CD4-positive, alpha-beta T cell treated with Interleukin-21 for 1 hour (primary cell): ENCODE measurements at regions not wholly inside any gene's neighbourhood (a gene's known extent, or its start where the extent isn't known, plus 50 kb on each side); places are given as distances from the start of the nearest gene placed in this dataset.

Experiments
- DNase-seq: peaks from one replicate; pipeline ENCODE4 v3.0.0-alpha.2; 2020

DNA sequence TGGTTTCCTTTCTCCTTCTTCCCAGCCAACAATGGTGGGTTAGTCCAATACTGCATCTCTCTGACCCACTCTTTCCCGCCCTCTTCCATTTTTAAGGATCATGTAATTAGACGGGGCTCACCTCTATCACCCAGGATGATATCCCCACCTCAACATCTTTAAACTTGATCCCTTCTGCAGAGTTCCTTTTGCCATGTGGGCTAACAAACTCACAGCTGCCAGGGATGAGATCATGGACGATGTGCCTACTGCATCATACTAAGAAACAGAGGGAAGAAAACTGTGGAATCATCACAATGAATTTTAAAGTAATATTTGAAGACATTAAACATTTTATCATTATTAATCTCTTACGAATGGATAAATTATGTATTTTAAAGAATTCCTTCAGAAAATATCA is 183.5 kb downstream of the RDH14 start:
- no peak for DNase-seq

GRCh38 chr2:18373664-18374063 is 186.8 kb downstream of the RDH14 start:
- DNase-seq = no peak

DNA sequence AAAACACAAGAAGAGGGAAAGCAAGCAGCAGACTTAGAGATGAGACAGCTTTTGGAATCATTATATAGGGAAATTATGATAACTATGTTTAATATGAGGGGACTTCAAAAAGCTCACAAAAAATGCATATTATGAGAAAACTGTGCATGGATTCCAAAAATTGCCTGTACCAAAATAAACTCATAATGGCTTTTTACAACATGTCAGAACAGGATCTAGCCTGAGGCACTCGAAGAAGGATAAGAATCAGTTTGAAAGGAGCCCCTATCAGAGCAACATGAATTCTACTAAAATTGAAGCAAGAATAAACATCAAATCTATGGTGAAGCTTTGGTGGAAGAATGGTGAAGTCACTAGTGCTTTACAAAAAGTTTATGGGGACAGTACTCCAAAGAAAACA is 187.4 kb downstream of the RDH14 start:
- DNase-seq = no peak

GRCh38 chr2:18372641-18373040 is 187.8 kb downstream of the RDH14 start:
- DNase-seq = no peak

- no peak for DNase-seq
Observed at GRCh38 chr2:18369760-18370159, 190.7 kb downstream of the RDH14 start.

DNA sequence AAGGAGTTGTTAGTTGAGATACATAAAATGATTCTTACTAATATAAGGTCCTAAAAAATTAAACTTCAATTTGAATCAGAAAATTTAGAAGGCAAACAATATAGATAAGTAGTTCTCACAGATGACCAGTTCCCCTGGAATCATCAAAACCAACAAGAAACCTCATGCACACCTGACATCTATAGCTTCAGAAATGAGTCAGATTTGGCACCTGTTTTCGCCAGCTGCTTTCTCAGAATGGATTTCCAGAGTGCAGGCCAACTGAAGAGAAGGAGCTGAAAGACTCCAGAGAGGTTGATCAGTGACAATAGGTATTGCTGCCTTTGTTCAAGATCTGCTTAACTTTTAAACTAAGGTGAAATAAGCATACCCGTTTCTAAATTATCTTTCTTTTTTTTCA is 192.4 kb downstream of the RDH14 start:
- no peak for DNase-seq

DNA sequence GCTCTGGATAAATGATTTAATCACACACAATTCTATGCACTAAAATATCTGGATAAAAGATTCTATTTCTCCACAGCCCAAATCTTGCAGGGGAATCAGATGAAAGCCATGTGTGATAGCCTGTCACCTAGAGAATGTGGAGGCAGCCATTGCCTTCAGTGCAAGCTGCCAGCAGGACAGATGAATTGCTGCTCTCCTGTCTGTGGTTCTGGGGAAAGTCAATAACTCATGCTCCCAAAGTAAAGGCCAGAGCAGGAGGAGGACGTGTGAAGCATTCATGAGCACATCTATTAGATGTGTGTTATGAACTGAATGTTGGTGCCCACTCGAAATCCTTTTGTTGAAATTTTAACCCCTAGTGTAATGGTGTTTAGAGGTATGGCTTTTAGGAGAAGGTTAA is 195.1 kb downstream of the RDH14 start:
- no peak for DNase-seq

DNA sequence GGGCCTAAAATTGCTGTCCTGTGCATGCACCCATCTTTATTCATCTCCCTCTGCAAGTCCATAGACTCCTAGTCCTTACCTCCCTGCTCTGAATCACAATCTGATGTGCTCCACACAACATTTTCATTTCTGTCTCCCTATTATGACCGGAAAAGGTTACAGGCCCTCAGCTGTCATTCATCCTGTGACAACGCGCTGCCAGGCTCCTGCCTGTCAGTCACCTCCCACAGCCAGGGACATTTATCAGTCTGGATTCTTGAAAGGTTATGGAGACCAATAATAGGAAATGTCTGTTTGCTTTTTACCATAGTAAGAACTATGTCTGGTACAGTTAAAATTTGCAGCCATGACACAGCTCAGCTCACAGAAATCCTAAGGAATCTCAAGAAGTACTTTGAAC is 197.1 kb downstream of the RDH14 start:
- no peak for DNase-seq

GRCh38 chr2:18362696-18363095 is 197.8 kb downstream of the RDH14 start:
- DNase-seq = no peak

DNA sequence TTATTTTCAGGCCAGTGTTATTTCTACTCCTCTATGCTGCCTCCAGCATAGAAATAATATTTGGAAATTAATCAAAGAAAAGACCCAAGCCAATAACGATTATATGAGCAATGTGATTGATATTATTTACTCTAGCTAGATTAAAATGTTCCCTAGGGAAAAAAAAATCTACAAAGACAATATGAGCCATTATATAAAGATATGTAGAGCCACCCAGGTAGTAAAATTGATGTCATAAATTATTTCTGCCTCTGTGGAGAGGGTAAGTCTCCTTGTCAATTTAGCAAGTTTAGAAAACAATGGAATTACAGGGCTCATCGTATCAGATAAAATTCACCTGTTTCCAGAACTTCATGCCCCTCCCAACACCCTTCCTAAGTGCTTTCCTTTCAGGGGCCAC is 202.9 kb downstream of the RDH14 start:
- DNase-seq = no peak

- no peak for DNase-seq
Observed at GRCh38 chr2:18356676-18357075, 203.8 kb downstream of the RDH14 start.

DNA sequence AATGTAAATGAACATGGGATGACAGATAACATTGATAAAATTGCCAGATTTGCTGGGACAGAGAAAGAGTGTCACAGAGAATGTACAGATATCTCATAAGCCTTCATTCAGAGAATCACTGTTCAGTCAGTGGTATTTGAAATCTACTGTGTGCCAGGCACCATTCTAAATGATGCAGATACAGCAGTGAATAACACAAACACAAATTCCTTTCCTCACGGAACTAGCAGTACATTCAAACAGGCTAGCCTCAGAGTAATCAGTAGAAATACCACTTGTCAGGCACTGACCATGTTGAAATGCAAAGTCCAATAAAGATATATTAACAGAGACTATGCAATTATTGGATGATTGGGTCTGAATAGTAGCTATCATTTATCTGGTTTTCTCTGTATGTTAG is 211.0 kb downstream of the RDH14 start:
- DNase-seq = no peak

- DNase-seq = no peak
Observed at GRCh38 chr2:18346874-18347273, 213.6 kb downstream of the RDH14 start.

DNA sequence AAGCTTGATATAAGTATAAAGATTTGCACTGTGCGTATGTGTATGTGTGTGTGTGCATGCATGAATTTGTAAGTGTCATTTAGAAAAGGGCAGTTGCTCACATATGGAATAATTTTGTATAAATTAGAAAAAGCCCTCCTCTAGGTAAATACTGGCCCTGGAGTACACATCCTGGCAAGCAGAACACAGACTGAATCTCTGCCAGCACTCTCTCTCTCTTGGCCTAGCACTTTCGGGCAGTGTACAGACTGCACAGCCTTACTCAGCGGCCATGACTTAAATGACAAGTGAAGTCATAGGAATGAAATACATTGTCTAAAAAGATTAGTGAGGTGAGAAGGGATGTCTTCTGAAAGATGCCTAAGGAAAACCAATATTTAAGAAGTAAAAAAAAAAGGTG is 214.1 kb downstream of the RDH14 start:
- no peak for DNase-seq

DNA sequence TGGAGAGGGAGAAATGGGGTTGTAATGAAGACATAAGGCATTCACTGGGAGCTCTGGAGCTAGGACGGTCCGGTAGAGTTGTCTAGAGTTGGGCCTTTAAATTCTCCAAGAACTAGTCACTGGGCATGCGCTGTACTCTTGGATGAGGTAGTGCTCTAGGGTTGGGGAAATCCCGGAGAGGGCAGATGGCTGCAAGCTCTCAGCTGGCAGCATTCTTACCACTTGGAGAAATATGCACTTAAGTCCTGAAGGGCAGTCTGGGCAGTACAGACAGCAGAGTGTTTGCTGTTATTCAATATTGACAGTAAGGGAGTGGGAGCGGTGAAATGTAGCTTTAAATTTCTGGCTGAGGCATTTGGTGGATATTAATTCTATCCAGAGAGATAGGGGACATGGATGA is 214.6 kb downstream of the RDH14 start:
- DNase-seq = no peak

- DNase-seq = no peak
Observed at GRCh38 chr2:18342901-18343300, 217.6 kb downstream of the RDH14 start.

- no peak for DNase-seq
Observed at GRCh38 chr2:18339326-18339725, 221.1 kb downstream of the RDH14 start.

DNA sequence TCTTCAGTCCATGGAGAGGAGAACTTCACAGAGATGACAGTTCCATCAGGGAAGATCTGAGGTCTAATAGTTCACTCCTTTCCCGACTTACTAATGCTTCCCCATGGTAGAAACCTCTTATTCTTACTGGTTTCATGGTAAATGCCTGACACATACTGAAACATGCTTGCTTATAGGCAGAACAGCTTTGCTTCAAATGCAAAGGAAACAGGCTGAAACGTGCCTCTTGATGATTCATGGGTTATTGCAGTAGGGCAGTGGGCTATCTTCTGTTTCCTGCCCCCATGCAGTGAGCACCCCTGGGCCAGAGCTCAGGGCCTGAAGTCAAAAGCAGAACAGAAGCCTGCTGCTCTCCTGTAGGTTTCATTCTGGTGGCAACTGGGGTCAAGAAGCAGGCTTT is 223.5 kb downstream of the RDH14 start:
- DNase-seq = no peak

GRCh38 chr2:18332477-18332876 is 228.0 kb downstream of the RDH14 start:
- no peak for DNase-seq

- no peak for DNase-seq
Observed at GRCh38 chr2:18325118-18325517, 235.3 kb downstream of the RDH14 start.

DNA sequence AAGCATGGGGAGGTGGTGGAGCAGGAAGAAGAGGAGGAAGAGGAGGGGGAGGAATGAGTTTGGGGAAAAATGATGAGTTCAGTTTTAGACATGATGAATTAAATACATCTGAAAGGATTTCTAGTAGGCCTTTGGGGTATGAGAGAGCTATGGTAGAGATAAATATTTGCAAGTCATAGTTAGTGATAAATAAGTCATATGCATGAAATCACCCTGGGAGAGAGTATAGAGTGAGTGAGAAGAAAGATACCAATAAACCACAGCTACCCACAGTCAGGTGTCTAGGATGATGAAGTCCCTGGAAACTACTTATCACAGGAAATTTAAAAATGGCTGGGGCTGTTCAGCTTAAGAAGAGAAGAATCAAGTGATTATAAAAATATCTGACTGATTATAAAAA is 240.5 kb downstream of the RDH14 start:
- no peak for DNase-seq

DNA sequence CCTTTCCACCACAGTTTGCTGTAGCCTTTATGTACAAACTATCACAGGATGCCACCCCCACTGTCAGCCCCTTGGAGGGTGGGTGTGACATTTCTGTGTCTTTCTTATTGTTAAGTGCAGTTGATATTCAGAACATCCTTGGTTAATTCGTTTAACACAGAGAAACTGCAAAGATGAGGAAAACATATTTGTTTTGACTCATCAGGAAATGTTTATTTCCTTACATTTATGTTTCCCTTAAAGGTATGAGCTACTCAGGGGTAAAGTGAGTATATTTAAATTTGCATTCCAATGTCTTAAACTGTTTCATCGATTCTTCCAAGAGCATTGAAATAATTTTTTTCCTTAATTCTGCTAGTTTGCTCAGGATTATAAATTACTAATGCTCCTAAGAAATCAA is 243.4 kb downstream of the RDH14 start:
- DNase-seq = no peak

DNA sequence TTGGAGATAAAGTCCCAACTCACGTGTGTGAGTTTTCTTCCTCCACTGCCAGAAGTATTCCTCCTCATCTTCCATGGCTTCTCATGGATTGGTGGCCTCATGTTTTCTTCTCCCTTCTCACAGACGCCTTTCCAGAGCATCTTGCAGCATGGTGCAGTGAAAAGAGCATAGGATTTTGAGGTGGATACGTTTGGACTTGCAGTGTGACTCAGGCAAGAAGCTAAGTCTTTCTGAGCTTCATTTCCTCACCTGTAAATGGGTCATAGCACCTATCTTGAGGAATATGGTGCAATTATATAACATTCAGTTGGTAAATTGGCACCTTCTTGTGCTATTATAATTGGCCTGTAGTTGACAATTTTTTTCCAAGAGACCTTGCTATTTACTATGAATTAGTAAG is 247.6 kb downstream of the RDH14 start:
- DNase-seq = no peak

DNA sequence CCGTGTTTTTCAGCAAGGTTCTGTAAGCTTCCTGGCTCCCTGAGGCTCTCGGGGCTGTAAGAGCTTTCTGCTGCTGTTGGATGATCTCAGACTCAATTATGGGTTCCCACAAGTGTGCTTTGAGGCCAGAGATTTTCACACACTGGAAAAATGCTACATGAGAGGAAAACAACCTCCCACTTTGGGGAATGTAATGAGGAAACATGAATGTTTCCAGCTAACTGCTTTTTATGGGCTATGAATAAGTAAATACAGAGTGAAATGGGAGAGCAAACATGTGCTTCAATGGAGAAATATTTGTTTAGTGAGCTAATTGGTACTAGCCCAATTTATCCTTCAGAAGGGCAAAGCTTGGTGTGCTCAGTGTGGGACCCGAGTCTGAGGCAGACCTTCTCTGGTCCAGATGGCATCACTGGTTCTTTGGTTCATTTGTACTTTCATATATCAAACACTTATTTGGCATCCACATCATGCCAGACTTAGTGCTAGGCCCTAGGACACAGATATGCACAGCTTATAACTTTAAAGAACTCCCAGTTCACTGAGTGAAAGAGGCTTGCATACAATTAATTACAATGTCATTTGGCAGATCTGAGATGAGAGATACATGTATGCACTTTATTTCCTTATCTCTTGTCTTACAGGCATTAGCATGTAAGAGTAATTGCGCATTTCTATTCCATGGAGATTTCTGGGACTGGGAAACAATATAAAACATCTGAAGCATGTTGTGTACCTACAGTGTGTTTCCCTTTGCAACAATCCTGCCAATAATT is 248.8 kb downstream of the RDH14 start:
- DNase-seq = no peak

GRCh38 chr2:18309627-18310026 is 250.8 kb downstream of the RDH14 start:
- no peak for DNase-seq

DNA sequence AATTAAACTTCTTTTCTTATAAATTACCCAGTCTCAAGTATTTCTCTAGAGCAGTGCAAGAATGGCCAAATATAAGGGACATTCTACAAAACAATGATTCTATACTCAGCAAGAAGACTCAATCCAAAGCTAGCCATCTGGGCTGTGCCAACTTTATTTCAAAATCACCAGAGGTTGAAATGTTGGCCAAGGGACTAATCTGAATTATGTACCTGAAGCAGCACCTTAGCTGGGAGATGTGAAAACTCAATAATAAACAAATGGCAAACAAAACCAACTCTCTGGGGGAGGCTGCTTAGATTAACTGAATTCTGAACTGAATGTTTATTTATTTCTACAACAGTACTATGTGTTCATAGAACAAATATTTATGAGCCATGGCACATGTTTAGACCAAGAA is 251.3 kb downstream of the RDH14 start:
- no peak for DNase-seq
